ENCODE measurements at regions not wholly inside any gene's neighbourhood (a gene's known extent, or its start where the extent isn't known, plus 50 kb on each side); places are given as distances from the start of the nearest gene placed in this dataset.

DNA sequence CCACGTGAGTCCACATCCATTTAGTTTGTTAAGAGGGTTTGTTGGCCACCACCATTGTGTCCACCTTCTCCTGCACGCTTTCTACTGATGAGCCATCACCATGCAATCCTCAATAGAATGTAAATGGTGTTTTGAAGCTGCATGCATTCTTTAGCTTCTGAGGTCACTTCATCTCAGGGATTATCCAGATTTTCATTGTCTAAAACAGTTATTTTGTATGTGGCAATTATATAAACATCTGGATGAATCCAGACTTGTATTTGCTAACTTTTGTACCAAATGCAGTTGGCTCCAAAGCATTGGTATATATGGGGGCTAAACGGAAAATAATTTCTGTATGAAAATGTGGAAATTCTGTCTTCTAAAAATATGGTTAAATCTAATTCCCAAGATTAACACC, 231.2 kb upstream of the ARID1B start:
- TF ChIP-seq CTCF (IDR thresholded peaks at IDR 0.05 in 2 of 3, conservative IDR thresholded peaks at IDR 0.05 in 1 of 3; ENCODE audit: borderline replicate concordance in 1 of 3, insufficient read depth in 1 of 3, low read depth in 2 of 3, low read length in 2 of 3) (no peak), POLR2A (IDR thresholded peaks at IDR 0.05; ENCODE audit: borderline replicate concordance, extremely low read depth, insufficient read depth, insufficient read length) (no peak), ZNF274 (IDR thresholded peaks at IDR 0.05; ENCODE audit: low read depth, low read length) (no peak), ELF1 (IDR thresholded peaks at IDR 0.05; ENCODE audit: borderline replicate concordance, low read depth) (no peak), EZH2phosphoT487 (IDR thresholded peaks at IDR 0.05; ENCODE audit: borderline replicate concordance) (no peak), JUND (IDR thresholded peaks at IDR 0.05) (no peak), ATF3 (IDR thresholded peaks at IDR 0.05) (no peak)
- TF ChIP-seq, protein P1, sequence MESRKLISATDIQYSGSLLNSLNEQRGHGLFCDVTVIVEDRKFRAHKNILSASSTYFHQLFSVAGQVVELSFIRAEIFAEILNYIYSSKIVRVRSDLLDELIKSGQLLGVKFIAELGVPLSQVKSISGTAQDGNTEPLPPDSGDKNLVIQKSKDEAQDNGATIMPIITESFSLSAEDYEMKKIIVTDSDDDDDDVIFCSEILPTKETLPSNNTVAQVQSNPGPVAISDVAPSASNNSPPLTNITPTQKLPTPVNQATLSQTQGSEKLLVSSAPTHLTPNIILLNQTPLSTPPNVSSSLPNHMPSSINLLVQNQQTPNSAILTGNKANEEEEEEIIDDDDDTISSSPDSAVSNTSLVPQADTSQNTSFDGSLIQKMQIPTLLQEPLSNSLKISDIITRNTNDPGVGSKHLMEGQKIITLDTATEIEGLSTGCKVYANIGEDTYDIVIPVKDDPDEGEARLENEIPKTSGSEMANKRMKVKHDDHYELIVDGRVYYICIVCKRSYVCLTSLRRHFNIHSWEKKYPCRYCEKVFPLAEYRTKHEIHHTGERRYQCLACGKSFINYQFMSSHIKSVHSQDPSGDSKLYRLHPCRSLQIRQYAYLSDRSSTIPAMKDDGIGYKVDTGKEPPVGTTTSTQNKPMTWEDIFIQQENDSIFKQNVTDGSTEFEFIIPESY (IDR thresholded peaks at IDR 0.05; ENCODE audit: extremely low read depth, insufficient replicate concordance, low read length) = no peak
- TF ChIP-seq, protein P2, sequence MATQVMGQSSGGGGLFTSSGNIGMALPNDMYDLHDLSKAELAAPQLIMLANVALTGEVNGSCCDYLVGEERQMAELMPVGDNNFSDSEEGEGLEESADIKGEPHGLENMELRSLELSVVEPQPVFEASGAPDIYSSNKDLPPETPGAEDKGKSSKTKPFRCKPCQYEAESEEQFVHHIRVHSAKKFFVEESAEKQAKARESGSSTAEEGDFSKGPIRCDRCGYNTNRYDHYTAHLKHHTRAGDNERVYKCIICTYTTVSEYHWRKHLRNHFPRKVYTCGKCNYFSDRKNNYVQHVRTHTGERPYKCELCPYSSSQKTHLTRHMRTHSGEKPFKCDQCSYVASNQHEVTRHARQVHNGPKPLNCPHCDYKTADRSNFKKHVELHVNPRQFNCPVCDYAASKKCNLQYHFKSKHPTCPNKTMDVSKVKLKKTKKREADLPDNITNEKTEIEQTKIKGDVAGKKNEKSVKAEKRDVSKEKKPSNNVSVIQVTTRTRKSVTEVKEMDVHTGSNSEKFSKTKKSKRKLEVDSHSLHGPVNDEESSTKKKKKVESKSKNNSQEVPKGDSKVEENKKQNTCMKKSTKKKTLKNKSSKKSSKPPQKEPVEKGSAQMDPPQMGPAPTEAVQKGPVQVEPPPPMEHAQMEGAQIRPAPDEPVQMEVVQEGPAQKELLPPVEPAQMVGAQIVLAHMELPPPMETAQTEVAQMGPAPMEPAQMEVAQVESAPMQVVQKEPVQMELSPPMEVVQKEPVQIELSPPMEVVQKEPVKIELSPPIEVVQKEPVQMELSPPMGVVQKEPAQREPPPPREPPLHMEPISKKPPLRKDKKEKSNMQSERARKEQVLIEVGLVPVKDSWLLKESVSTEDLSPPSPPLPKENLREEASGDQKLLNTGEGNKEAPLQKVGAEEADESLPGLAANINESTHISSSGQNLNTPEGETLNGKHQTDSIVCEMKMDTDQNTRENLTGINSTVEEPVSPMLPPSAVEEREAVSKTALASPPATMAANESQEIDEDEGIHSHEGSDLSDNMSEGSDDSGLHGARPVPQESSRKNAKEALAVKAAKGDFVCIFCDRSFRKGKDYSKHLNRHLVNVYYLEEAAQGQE (IDR thresholded peaks at IDR 0.05; ENCODE audit: low read depth) = no peak
